ENCODE measurements at regions not wholly inside any gene's neighbourhood (a gene's known extent, or its start where the extent isn't known, plus 50 kb on each side); places are given as distances from the start of the nearest gene placed in this dataset.

DNA sequence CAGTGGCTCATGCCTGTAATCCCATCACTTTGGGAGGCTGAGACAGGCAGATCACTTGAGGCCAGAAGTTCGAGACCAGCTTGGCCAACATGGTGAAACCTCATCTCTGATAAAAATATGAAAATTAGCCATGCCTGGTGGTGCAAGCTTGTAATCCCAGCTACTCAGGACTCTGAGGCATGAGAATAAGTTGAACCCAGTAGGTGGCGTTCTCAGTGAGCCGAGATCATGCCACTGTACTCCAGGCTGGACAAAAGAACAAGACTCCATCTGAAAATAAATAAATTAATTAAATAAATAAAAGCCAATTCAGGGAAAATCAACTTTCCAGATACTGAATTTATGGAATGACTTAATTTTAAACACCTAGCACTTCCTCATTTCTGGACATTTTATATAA, 1722.1 kb downstream of the MAT2B start:
- H3K27ac ChIP-seq (ENCODE audit: low read depth, low read length), result no peak overlapping the region
- TF ChIP-seq, protein P1, sequence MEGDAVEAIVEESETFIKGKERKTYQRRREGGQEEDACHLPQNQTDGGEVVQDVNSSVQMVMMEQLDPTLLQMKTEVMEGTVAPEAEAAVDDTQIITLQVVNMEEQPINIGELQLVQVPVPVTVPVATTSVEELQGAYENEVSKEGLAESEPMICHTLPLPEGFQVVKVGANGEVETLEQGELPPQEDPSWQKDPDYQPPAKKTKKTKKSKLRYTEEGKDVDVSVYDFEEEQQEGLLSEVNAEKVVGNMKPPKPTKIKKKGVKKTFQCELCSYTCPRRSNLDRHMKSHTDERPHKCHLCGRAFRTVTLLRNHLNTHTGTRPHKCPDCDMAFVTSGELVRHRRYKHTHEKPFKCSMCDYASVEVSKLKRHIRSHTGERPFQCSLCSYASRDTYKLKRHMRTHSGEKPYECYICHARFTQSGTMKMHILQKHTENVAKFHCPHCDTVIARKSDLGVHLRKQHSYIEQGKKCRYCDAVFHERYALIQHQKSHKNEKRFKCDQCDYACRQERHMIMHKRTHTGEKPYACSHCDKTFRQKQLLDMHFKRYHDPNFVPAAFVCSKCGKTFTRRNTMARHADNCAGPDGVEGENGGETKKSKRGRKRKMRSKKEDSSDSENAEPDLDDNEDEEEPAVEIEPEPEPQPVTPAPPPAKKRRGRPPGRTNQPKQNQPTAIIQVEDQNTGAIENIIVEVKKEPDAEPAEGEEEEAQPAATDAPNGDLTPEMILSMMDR (IDR thresholded peaks at IDR 0.05; ENCODE audit: insufficient read depth, low read length, poor library complexity, severe bottlenecking), result no peak
- no peak for TF ChIP-seq EZH2phosphoT487 (conservative IDR thresholded peaks at IDR 0.05; ENCODE audit: low read length)
- H3K9me2 ChIP-seq (replicated peaks; ENCODE audit: insufficient read depth, low read length), result no peaks in the 10 kb centered on the region
- no peak overlapping the region for H3K4me3 ChIP-seq (ENCODE audit: insufficient read depth, low read length, poor library complexity, severe bottlenecking)
- no peak overlapping the region for H2AFZ ChIP-seq (ENCODE audit: low read depth, low read length, severe bottlenecking)
- no peaks in the 10 kb centered on the region for H3K36me3 ChIP-seq (ENCODE audit: low read length)
- no peaks in the 10 kb centered on the region for H3K9me3 ChIP-seq (ENCODE audit: insufficient read depth, low read length)
- H3K79me2 ChIP-seq (ENCODE audit: insufficient read depth, low read length), result no peaks in the 10 kb centered on the region
- no peaks in the 10 kb centered on the region for H3K27me3 ChIP-seq (ENCODE audit: low read length)
- H4K20me1 ChIP-seq (ENCODE audit: low read depth, low read length), result no peaks in the 10 kb centered on the region
- H3K9ac ChIP-seq (ENCODE audit: low read length), result no peak overlapping the region
- H3F3A ChIP-seq (ENCODE audit: insufficient read depth), result no peaks in the 10 kb centered on the region
- no peak overlapping the region for H3K4me2 ChIP-seq (ENCODE audit: low read depth, low read length, poor library complexity, severe bottlenecking)

DNA sequence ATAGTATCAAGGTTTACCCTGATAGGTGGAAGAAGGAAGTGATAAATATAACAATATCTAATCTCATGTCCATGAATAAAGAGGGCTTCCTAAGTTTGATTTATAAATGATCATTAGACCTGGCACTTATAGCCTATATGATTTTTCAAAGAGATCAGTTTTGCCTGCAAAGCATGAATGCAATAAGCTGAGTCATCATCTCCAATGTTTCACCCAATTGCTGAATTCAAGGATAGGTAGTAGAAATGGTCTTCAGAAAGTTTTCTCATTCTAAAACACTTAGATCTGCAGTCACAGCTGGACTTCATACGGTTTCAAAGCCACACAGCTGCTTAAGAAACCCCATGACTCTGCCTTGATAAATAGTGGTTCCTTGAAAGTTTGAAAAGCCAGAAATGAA, 1722.8 kb downstream of the MAT2B start:
- no peaks in the 10 kb centered on the region for H3K79me2 ChIP-seq (ENCODE audit: insufficient read depth, low read length)
- no peaks in the 10 kb centered on the region for H3K27me3 ChIP-seq (ENCODE audit: low read length)
- no peaks in the 10 kb centered on the region for H3K36me3 ChIP-seq (ENCODE audit: low read length)
- no peak overlapping the region for H2AFZ ChIP-seq (ENCODE audit: low read depth, low read length, severe bottlenecking)
- H3K9me2 ChIP-seq (replicated peaks; ENCODE audit: insufficient read depth, low read length), result no peaks in the 10 kb centered on the region
- TF ChIP-seq, protein P1 (IDR thresholded peaks at IDR 0.05; ENCODE audit: insufficient read depth, low read length, poor library complexity, severe bottlenecking), result no peak
- no peak for TF ChIP-seq EZH2phosphoT487 (conservative IDR thresholded peaks at IDR 0.05; ENCODE audit: low read length)
- H3K27ac ChIP-seq (ENCODE audit: low read depth, low read length), result no peak overlapping the region
- H3K9ac ChIP-seq (ENCODE audit: low read length), result no peak overlapping the region
- no peaks in the 10 kb centered on the region for H4K20me1 ChIP-seq (ENCODE audit: low read depth, low read length)
- H3K9me3 ChIP-seq (ENCODE audit: insufficient read depth, low read length), result no peaks in the 10 kb centered on the region
- no peak overlapping the region for H3K4me2 ChIP-seq (ENCODE audit: low read depth, low read length, poor library complexity, severe bottlenecking)
- no peak overlapping the region for H3K4me3 ChIP-seq (ENCODE audit: insufficient read depth, low read length, poor library complexity, severe bottlenecking)
- H3F3A ChIP-seq (ENCODE audit: insufficient read depth), result no peaks in the 10 kb centered on the region

DNA sequence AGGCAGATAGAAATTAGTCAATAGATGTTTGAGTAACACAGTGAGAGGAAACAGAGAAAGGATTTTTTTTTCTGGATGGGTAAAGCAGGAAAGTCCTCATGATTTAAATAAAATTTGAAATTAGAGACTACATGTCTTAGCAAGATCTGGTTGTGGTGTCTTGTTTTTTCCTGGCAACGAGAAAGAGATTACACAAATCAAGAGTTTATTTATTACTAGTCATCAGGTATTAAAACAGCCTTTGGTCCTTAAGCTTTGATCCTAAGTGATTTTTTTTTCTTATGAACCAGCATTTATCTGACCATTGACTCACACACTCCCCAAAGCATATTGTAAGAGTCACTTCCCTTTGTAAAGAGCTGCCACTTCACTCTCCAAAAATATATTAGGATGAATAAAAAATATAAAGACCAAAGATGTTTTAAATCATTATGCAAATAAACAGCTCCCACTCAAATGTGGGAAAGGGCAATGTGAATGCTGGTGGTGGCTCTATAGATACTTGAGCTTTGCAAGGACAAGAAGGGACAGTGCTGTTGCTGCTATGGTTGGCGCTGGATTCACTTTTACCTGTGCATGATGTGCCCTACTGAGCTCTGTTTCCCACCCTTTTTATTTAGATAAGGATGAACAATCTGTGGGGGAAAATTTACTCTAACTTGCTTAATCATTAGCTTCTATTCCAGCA, 1726.5 kb downstream of the MAT2B start:
- H3K79me2 ChIP-seq (ENCODE audit: insufficient read depth, low read length), result no peaks in the 10 kb centered on the region
- H3F3A ChIP-seq (ENCODE audit: insufficient read depth), result no peaks in the 10 kb centered on the region
- H3K4me2 ChIP-seq (ENCODE audit: low read depth, low read length, poor library complexity, severe bottlenecking), result no peak overlapping the region
- H2AFZ ChIP-seq (ENCODE audit: low read depth, low read length, severe bottlenecking), result no peak overlapping the region
- H3K27me3 ChIP-seq (ENCODE audit: low read length), result no peaks in the 10 kb centered on the region
- no peak for TF ChIP-seq EZH2phosphoT487 (conservative IDR thresholded peaks at IDR 0.05; ENCODE audit: low read length)
- TF ChIP-seq, protein P1 (IDR thresholded peaks at IDR 0.05; ENCODE audit: insufficient read depth, low read length, poor library complexity, severe bottlenecking), result no peak
- no peaks in the 10 kb centered on the region for H3K9me3 ChIP-seq (ENCODE audit: insufficient read depth, low read length)
- no peaks in the 10 kb centered on the region for H3K36me3 ChIP-seq (ENCODE audit: low read length)
- no peak overlapping the region for H3K27ac ChIP-seq (ENCODE audit: low read depth, low read length)
- no peak overlapping the region for H3K4me3 ChIP-seq (ENCODE audit: insufficient read depth, low read length, poor library complexity, severe bottlenecking)
- no peaks in the 10 kb centered on the region for H3K9me2 ChIP-seq (replicated peaks; ENCODE audit: insufficient read depth, low read length)
- no peaks in the 10 kb centered on the region for H4K20me1 ChIP-seq (ENCODE audit: low read depth, low read length)
- no peak overlapping the region for H3K9ac ChIP-seq (ENCODE audit: low read length)

All from SU-DHL-6 (cell line).